ENCODE measurements at regions not wholly inside any gene's neighbourhood (a gene's known extent, or its start where the extent isn't known, plus 50 kb on each side); places are given as distances from the start of the nearest gene placed in this dataset.

DNA sequence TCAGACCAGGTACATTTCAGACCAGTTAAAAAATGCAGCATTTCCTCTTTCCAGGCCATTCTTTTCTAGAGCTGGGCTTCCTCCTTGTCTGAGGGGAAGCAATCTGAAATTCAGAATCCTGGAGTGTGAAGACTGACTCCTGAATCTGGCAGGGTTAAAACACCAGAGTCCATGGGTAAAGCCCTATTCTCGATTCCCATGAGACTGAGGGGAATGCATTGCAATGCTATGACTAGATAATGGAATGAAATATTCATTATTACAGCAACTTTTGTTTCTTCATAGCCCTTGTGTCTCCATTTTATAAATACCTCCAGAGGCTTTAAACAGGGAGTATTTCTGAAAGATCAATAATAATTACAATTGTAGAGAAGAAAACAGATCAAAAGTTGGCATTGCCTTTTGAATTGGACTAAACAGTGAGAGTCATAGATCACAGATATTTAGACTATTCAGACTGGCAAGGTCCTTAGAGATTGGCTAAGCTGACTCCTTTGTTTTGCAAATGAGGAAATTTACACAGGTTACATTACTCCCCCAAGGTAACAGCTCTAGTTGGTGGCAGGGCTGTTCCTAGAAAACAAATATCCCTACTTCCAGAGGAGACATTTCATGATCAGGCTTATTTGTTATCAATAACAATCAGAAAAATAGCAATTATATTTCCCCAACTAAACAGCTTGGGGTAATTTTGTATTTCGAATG is 632.6 kb upstream of the KIRREL3 start:
- H3K4me3 Mint-ChIP-seq: no peak overlapping the region
- no peak for ATAC-seq
- no peaks in the 10 kb centered on the region for H3K36me3 Mint-ChIP-seq (ENCODE audit: insufficient read depth)
- H3K27me3 Mint-ChIP-seq (ENCODE audit: low read depth): no peaks in the 10 kb centered on the region
- H3K4me1 Mint-ChIP-seq (ENCODE audit: low read depth): no peaks in the 10 kb centered on the region
- H3K9me3 Mint-ChIP-seq: no peaks in the 10 kb centered on the region
- no peak for DNase-seq

DNA sequence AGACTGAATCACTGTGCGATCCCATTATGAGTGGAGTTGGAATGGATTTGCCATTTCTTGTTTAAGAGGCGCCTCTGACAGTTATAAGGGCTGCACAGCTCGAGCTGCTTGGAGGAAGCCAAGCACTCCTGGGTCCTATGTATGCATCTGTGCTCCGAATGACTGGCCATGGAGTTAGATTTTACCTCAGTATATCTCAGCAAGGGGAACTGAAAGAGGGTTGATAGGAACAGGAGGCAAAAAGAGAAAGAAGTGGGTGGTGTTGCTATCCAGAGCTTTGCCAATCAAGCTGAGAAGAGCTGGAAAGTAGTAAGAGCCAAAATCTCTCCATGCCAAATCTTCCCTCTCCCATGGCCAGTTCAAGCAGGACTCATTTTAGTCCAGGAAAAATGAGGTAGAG is 632.0 kb upstream of the KIRREL3 start:
- H3K4me1 Mint-ChIP-seq (ENCODE audit: low read depth): no peaks in the 10 kb centered on the region
- no peak overlapping the region for H3K4me3 Mint-ChIP-seq
- no peaks in the 10 kb centered on the region for H3K9me3 Mint-ChIP-seq
- H3K36me3 Mint-ChIP-seq (ENCODE audit: insufficient read depth): no peaks in the 10 kb centered on the region
- H3K27me3 Mint-ChIP-seq (ENCODE audit: low read depth): no peaks in the 10 kb centered on the region
- DNase-seq (no peak), ATAC-seq (no peak)

DNA sequence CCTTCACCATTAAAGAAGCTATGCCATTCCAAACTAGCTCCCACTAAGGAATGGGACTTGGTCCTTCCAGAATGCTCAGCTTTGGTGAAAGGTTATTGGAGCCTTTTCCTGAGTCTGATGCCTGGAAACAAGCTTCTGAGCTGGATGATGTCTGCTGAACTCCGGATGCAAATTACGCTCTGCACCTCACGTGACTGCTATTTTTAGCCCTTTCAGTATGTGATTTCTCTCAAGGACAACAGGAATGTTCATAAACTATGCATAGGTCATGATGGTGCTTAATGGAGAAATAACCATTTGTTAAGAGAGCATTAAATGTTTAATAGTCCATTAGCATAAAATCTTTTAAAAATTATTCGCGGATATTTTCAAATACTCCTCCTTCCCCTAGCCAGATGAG is 631.4 kb upstream of the KIRREL3 start:
- Mint-ChIP-seq H3K9me3 (no peaks in the 10 kb centered on the region), H3K36me3 (ENCODE audit: insufficient read depth) (no peaks in the 10 kb centered on the region), H3K27me3 (ENCODE audit: low read depth) (no peaks in the 10 kb centered on the region), H3K4me3 (no peak overlapping the region), H3K4me1 (ENCODE audit: low read depth) (no peaks in the 10 kb centered on the region)
- DNase-seq (no peak), ATAC-seq (no peak)

DNA sequence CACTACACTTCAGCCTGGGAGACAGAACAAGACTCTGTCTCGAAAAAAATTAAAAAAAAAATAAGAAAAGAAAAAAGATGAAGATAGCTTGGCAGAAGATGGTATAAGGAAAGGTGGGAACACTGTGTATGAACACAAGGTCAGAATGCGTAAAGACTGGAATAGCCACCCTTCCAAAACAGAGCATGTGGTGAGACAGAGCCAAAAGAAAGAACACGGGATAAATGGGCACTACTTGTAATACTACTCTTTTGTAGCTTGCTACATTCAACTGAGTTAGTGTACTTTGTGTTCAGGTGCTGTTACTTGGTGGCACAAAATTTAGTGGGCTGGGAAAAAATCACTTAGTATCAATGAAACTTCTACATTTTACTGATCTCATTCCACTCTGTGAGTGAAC is 628.6 kb upstream of the KIRREL3 start:
- Mint-ChIP-seq H3K27me3 (ENCODE audit: low read depth) (no peaks in the 10 kb centered on the region), H3K4me1 (ENCODE audit: low read depth) (no peaks in the 10 kb centered on the region), H3K36me3 (ENCODE audit: insufficient read depth) (no peaks in the 10 kb centered on the region), H3K9me3 (no peaks in the 10 kb centered on the region), H3K4me3 (no peak overlapping the region)
- no peak for ATAC-seq
- DNase-seq: no peak

DNA sequence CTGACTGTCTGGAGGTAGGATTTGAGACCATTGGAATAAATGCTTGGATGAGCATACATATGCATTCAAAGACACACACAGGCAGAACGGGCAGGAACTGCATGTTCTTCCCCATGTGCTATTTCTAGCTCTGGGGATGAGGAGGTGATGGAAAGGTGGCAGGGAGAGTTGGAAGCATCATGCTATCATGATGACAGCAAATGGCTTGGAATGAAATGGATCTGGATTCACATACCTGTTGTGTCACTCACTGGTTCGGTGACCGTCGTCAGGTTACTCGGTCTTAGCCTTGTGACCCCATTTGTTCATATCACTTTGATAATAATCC is 627.9 kb upstream of the KIRREL3 start:
- DNase-seq (no peak), ATAC-seq (no peak)
- H3K4me1 Mint-ChIP-seq (ENCODE audit: low read depth): no peaks in the 10 kb centered on the region
- no peaks in the 10 kb centered on the region for H3K9me3 Mint-ChIP-seq
- no peaks in the 10 kb centered on the region for H3K27me3 Mint-ChIP-seq (ENCODE audit: low read depth)
- H3K4me3 Mint-ChIP-seq: no peak overlapping the region
- H3K36me3 Mint-ChIP-seq (ENCODE audit: insufficient read depth): no peaks in the 10 kb centered on the region

DNA sequence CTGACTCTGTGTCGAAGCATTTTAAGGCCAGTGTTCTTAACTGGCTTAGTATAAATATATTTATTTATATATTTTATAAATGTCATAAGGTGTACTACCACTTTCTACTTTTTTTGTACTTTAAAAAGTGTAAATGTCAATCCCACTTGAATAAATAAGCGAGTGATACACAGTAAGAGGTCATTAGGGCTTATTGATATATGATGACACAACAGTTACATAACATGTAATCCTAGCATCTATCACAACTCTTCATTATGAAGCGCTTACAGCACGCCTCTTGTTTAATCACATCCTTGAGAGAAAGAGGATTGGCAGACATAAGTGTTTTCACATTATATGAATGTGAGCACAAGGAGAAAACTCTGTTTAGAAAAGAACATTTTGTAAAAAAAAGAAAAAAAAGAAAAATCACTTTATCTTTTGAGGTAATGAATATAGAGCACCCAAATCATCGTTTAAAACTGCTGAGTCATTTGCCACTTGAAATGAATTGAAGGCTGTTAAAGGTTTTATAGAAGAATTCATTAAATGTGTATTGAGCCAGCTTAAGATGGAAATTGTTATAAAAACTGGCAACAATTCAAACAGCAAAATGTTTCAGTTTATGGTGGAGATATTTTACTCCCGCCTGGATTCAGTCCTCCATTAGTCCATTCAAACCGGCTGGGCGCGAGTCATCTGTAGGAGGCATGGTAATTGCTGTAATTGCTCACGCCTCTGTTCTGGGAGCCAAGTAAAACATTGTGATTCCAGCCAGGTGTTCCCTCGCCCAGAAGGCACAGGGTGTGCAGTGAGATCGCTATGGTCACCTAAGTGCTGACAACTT is 627.3 kb upstream of the KIRREL3 start:
- no peaks in the 10 kb centered on the region for H3K36me3 Mint-ChIP-seq (ENCODE audit: insufficient read depth)
- no peak for DNase-seq
- H3K9me3 Mint-ChIP-seq: no peaks in the 10 kb centered on the region
- no peak overlapping the region for H3K4me3 Mint-ChIP-seq
- H3K27me3 Mint-ChIP-seq (ENCODE audit: low read depth): no peaks in the 10 kb centered on the region
- no peak for ATAC-seq
- no peaks in the 10 kb centered on the region for H3K4me1 Mint-ChIP-seq (ENCODE audit: low read depth)

DNA sequence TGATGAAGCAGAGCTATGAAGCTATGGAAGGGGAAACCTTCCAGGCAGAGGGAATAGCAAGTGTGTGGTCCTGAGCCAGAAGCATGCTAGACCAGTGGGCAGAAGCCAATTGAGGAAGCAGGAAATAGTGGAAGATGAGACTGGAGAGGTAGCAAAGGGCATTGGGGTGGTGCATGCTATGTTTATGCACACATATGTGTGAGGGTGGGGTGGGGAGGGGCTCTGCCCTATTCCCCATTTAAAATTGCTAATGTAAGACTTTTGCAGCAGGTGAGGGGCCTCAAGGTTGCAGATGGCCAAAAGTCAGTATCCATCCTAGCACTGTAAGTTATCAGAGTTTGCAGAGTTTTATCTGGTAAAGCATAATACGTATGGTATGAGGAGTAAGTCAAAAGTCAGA is 626.6 kb upstream of the KIRREL3 start:
- Mint-ChIP-seq H3K4me3 (no peak overlapping the region), H3K4me1 (ENCODE audit: low read depth) (no peaks in the 10 kb centered on the region), H3K9me3 (no peaks in the 10 kb centered on the region), H3K27me3 (ENCODE audit: low read depth) (no peaks in the 10 kb centered on the region), H3K36me3 (ENCODE audit: insufficient read depth) (no peaks in the 10 kb centered on the region)
- no peak for DNase-seq
- no peak for ATAC-seq

DNA sequence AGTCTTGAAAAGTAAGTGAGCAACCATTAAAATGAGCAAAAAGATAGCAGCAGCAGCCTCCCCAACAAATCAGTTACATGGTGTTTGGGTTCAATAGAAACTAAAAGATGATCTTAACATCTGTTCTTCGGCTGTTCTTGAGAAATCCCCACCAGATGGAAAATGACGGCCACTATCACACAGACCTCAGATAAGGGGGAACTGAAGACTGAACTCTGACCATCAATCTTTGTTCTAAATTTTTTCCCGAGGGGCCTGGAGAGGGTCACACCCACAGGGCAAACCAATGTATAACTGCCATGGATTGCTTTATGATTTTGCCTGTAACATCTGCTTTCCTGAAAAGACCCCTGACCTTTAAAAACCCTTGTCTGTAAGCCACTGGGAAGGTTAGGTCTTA is 624.8 kb upstream of the KIRREL3 start:
- Mint-ChIP-seq H3K27me3 (ENCODE audit: low read depth) (no peaks in the 10 kb centered on the region), H3K9me3 (no peaks in the 10 kb centered on the region), H3K4me1 (ENCODE audit: low read depth) (no peaks in the 10 kb centered on the region), H3K4me3 (no peak overlapping the region), H3K36me3 (ENCODE audit: insufficient read depth) (no peaks in the 10 kb centered on the region)
- ATAC-seq (no peak), DNase-seq (no peak)

DNA sequence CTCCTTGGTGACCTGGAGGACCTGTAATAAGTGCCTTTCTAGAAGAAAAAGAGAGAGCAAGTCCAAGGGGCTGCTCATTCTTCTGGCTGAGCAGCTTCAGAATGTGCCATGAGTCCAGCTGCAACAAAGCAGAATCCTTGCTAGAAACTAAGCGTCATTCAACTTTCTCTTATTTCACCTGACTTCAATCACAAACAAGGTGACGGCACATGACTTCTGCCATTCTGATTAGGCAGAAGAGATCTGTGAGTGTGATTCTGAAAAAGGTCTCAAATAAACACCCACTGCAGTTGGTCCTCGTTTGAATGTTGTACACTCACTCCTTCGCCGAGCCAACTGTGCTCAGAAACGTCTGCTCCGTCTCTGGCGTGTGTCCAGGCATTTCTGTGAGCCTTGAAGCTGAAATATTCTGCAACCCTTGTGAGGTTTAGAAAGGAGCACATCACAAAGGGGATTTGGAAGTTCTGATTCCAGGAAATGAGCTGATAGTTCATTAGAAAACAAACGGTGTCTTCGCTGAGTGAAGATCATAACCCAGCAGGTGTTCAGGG is 623.8 kb upstream of the KIRREL3 start:
- H3K4me3 Mint-ChIP-seq: no peak overlapping the region
- DNase-seq (no peak), ATAC-seq (no peak)
- H3K4me1 Mint-ChIP-seq (ENCODE audit: low read depth): no peaks in the 10 kb centered on the region
- no peaks in the 10 kb centered on the region for H3K9me3 Mint-ChIP-seq
- H3K36me3 Mint-ChIP-seq (ENCODE audit: insufficient read depth): no peaks in the 10 kb centered on the region
- no peaks in the 10 kb centered on the region for H3K27me3 Mint-ChIP-seq (ENCODE audit: low read depth)

DNA sequence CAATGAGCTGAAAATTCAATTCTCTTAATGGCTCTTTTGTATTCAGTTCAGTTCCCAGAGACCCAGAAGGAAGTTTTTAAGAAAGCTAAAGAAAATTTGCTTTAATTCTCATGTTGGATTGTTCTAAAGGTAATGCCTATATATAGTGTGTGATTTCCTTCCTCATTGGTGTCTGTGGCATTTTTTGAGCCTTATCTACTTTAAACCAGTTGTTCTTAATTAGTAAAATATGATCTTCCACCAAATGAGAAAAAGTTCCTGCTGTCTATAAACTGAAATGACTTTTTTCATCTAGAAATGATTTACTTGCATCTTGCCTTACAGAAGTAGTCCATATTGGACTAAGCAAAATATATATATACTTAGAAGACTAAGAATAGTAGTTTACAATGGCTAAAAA is 622.1 kb upstream of the KIRREL3 start:
- Mint-ChIP-seq H3K27me3 (ENCODE audit: low read depth) (no peaks in the 10 kb centered on the region), H3K4me1 (ENCODE audit: low read depth) (no peaks in the 10 kb centered on the region), H3K9me3 (no peaks in the 10 kb centered on the region), H3K4me3 (no peak overlapping the region), H3K36me3 (ENCODE audit: insufficient read depth) (no peaks in the 10 kb centered on the region)
- DNase-seq (no peak), ATAC-seq (no peak)

DNA sequence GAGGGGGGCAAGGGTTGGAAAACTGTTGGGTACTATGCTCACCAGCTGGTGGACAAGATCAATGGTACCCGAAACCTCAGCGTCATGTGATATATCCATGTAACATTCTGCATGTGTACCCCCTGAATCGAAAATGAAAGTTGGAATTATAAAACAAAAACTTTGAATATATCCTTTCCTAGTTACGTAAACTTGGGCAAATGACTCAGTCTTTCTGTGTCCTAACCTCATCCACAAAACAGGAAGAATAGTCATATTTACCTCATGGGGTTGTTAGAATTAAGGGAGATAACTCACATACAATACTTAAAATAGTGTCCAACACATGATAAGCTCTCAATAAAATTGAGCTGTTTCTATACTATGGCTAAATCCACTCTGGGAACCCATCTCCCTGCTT is 620.1 kb upstream of the KIRREL3 start:
- ATAC-seq: no peak

DNA sequence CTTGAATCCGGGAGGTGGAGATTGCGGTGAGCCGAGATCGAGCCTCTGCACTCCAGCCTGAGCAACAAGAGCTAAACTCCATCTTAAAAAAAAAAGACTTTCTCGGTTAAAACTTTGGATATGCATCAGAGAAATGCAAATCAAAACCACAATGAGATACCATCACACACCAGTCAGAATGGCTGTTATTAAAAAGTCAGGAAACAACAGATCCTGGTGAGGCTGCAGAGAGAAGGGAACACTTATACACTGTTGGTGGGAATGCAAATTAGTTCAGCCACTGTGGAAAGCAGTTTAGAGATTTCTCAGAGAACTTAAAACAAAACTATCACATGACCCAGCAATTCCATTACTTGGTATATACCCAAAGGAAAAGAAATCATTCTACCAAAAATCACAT is 619.4 kb upstream of the KIRREL3 start:
- DNase-seq (no peak), ATAC-seq (no peak)
- H3K9me3 Mint-ChIP-seq: no peaks in the 10 kb centered on the region
- H3K4me1 Mint-ChIP-seq (ENCODE audit: low read depth): no peaks in the 10 kb centered on the region
- no peak overlapping the region for H3K4me3 Mint-ChIP-seq
- H3K27me3 Mint-ChIP-seq (ENCODE audit: low read depth): no peaks in the 10 kb centered on the region
- H3K36me3 Mint-ChIP-seq (ENCODE audit: insufficient read depth): no peaks in the 10 kb centered on the region

More for the DNA sequence above, 620.1 kb upstream of the KIRREL3 start:
- no peaks in the 10 kb centered on the region for H3K4me1 Mint-ChIP-seq (ENCODE audit: low read depth)
- H3K9me3 Mint-ChIP-seq: no peaks in the 10 kb centered on the region
- no peak for DNase-seq
- H3K4me3 Mint-ChIP-seq: no peak overlapping the region
- H3K27me3 Mint-ChIP-seq (ENCODE audit: low read depth): no peaks in the 10 kb centered on the region
- no peaks in the 10 kb centered on the region for H3K36me3 Mint-ChIP-seq (ENCODE audit: insufficient read depth)

DNA sequence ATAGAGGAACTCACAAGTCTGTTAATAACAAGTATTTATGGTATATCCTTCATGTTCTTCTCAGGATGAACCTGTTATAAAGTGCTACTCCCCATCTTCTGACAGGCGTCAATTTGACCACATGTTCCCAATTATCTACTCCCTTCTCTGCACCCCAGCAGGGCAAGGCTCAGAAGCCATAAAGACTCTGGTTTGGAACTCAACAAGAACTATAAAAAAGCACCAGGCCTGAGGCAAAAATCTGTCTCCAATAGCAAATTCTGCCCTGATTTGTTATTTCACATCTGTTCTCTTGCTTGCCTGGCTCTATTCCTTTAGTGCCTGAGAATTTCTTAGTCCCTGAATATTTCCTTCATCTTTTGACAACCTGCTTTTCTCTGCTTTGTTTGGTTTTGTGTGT is 618.2 kb upstream of the KIRREL3 start:
- ATAC-seq: no peak
- Mint-ChIP-seq H3K4me1 (ENCODE audit: low read depth) (no peaks in the 10 kb centered on the region), H3K9me3 (no peaks in the 10 kb centered on the region), H3K36me3 (ENCODE audit: insufficient read depth) (no peaks in the 10 kb centered on the region), H3K27me3 (ENCODE audit: low read depth) (no peaks in the 10 kb centered on the region), H3K4me3 (no peak overlapping the region)
- no peak for DNase-seq

DNA sequence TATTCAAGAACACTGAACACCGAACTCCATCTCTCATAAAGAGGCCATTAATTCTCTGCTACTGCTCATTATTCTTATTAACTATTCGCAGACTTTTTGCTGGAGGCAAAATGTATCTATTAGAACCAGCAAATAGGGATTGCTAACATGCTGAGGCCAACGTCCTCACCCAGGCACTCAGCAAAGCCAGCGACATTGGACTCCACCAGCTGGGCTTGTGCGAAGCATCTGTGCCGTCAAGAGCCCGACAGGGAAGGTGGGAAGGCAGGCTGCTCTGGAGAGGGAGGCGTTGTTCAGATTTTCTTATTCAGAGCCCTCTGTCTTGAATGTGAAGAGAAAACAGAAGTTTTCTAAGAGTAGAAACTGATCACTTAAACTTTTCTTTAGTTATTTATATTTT is 615.6 kb upstream of the KIRREL3 start:
- no peak for ATAC-seq
- Mint-ChIP-seq H3K4me1 (ENCODE audit: low read depth) (no peaks in the 10 kb centered on the region), H3K4me3 (no peak overlapping the region), H3K27me3 (ENCODE audit: low read depth) (no peaks in the 10 kb centered on the region), H3K36me3 (ENCODE audit: insufficient read depth) (no peaks in the 10 kb centered on the region), H3K9me3 (no peaks in the 10 kb centered on the region)
- no peak for DNase-seq

DNA sequence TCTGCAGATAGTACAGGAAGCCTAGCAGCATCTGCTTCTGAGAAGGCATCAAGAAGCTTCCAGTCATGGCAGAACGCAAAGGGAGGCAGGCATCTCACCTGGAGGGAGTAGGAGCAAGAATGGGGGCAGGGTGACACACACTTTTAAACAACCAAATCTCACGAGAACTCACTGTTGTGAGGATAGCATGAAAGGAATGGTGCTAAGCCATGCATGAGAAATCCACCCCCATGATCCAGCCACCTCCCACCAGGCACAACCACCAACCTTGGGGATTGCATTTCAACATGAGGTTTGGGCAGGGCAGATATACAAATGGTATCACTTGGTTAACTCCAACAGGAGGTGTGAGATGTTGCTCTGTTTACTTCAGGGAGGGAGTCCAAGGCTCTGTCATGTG is 612.0 kb upstream of the KIRREL3 start:
- Mint-ChIP-seq H3K27me3 (ENCODE audit: low read depth) (no peaks in the 10 kb centered on the region), H3K9me3 (no peaks in the 10 kb centered on the region), H3K36me3 (ENCODE audit: insufficient read depth) (no peaks in the 10 kb centered on the region), H3K4me3 (no peak overlapping the region), H3K4me1 (ENCODE audit: low read depth) (no peaks in the 10 kb centered on the region)
- DNase-seq (no peak), ATAC-seq (no peak)
